IMR-90 (cell line): ENCODE measurements at regions not wholly inside any gene's neighbourhood (a gene's known extent, or its start where the extent isn't known, plus 50 kb on each side); places are given as distances from the start of the nearest gene placed in this dataset.

ENCODE experiments used
- ATAC-seq: fragments of 200-7000 bp; cut with Tn5 transposase; 2 replicates; pipeline ENCODE4 v1.9.1; 2020; ENCODE audit warnings: low read depth, mild to moderate bottlenecking, moderate library complexity
- BruUV-seq: library from RNA; stranded (reverse); fragments of 400-500 nt; replicated peaks from 2 replicates; lab custom pipeline; 2021; lab: Mats Ljungman, UMichigan
- CTCF ChIA-PET: fragments of 300-600 bp; formaldehyde crosslinking; extraction: SDS; loops from one replicate; lab custom pipeline; 2021; ENCODE audit warnings: antibody characterized with exemption; lab: Yijun Ruan, JAX
- POLR2A ChIA-PET: fragments of 300-600 bp; sonication (Branson Sonifier 250); formaldehyde crosslinking; loops from one replicate; lab custom pipeline; 2022; ENCODE audit warnings: antibody characterized with exemption; ENCODE audit not compliant: unreplicated experiment; lab: Charles Lee
- DNase-seq: peaks from one replicate; pipeline ENCODE4 v3.0.0; 2013
- H2AFZ ChIP-seq: replicated peaks from 2 replicates; pipeline ENCODE3; 2013; ENCODE audit warnings: low read length, mild to moderate bottlenecking; ENCODE audit not compliant: poor library complexity
- H2AK5ac ChIP-seq: 2 replicates; pipeline ENCODE4 v1.6.1; 2013; ENCODE audit warnings: low read depth, low read length, inconsistent platforms
- H2AK9ac ChIP-seq: replicated peaks from 2 replicates; pipeline ENCODE3; 2013; ENCODE audit warnings: mild to moderate bottlenecking, low read depth, low read length, moderate library complexity; ENCODE audit not compliant: poor library complexity
- H2BK120ac ChIP-seq: 2 replicates; pipeline ENCODE4 v1.6.1; 2013; ENCODE audit warnings: low read depth, low read length, inconsistent platforms
- H2BK15ac ChIP-seq: 3 replicates; pipeline ENCODE4 v1.6.1; 2013; ENCODE audit warnings: low read depth, low read length, inconsistent platforms
- H2BK20ac ChIP-seq: 2 replicates; pipeline ENCODE4 v1.6.1; 2013; ENCODE audit warnings: low read depth, mild to moderate bottlenecking, inconsistent platforms, low read length, moderate library complexity
- H2BK5ac ChIP-seq: 2 replicates; pipeline ENCODE4 v1.6.1; 2013; ENCODE audit warnings: mild to moderate bottlenecking, low read depth, low read length, inconsistent platforms; ENCODE audit not compliant: poor library complexity, severe bottlenecking
- H3K14ac ChIP-seq: replicated peaks from 2 replicates; pipeline ENCODE4 v1.6.1; 2013; ENCODE audit warnings: low read depth, low read length, inconsistent platforms
- H3K18ac ChIP-seq: 2 replicates; pipeline ENCODE4 v1.6.1; 2013; ENCODE audit warnings: low read depth, low read length, control low read depth
- H3K23ac ChIP-seq: 2 replicates; pipeline ENCODE4 v1.6.1; 2013; ENCODE audit warnings: low read depth, low read length, inconsistent platforms
- H3K27ac ChIP-seq: 2 replicates; pipeline ENCODE4 v1.5.1; 2013; ENCODE audit warnings: mild to moderate bottlenecking, control low read depth, low read length; ENCODE audit not compliant: insufficient read depth
- H3K27me3 ChIP-seq: 2 replicates; pipeline ENCODE4 v1.6.1; 2013; ENCODE audit warnings: low read length; ENCODE audit not compliant: control insufficient read depth, insufficient read depth
- H3K36me3 ChIP-seq: 2 replicates; pipeline ENCODE4 v1.6.1; 2013; ENCODE audit warnings: low read length, mixed read lengths; ENCODE audit not compliant: control insufficient read depth, insufficient read depth
- H3K4ac ChIP-seq: 2 replicates; pipeline ENCODE4 v1.6.1; 2013; ENCODE audit warnings: low read depth, low read length, inconsistent platforms
- H3K4me1 ChIP-seq: 2 replicates; pipeline ENCODE4 v1.6.1; 2013; ENCODE audit warnings: low read length, mixed read lengths; ENCODE audit not compliant: control insufficient read depth, insufficient read depth
- H3K4me2 ChIP-seq: 2 replicates; pipeline ENCODE4 v1.6.1; 2013; ENCODE audit warnings: low read depth, mild to moderate bottlenecking, control low read depth, low read length, moderate library complexity
- H3K4me3 ChIP-seq: 2 replicates; pipeline ENCODE4 v1.5.1; 2013; ENCODE audit warnings: low read depth, mild to moderate bottlenecking, control low read depth, low read length, moderate library complexity; ENCODE audit not compliant: insufficient read depth
- H3K56ac ChIP-seq: 2 replicates; pipeline ENCODE4 v1.6.1; 2013; ENCODE audit warnings: low read length, inconsistent platforms; ENCODE audit not compliant: insufficient read depth; ENCODE audit errors: extremely low read depth
- H3K79me1 ChIP-seq, 2 experiments: 2 replicates each; pipeline ENCODE4 v1.6.1; 2013; ENCODE audit warnings: low read length in 2 of 2, inconsistent platforms in 1 of 2, low read depth in 1 of 2
- H3K9ac ChIP-seq: 2 replicates; pipeline ENCODE4 v1.6.1; 2013; ENCODE audit warnings: low read depth, low read length, control low read depth
- H3K9me1 ChIP-seq: 2 replicates; pipeline ENCODE4 v1.6.1; 2013; ENCODE audit warnings: low read length, inconsistent platforms; ENCODE audit not compliant: insufficient read depth
- H3K9me3 ChIP-seq: 2 replicates; pipeline ENCODE4 v1.6.1; 2013; ENCODE audit warnings: low read length; ENCODE audit not compliant: control insufficient read depth, insufficient read depth
- H4K20me1 ChIP-seq: 2 replicates; pipeline ENCODE4 v1.6.1; 2013; ENCODE audit warnings: low read length, inconsistent platforms; ENCODE audit not compliant: insufficient read depth
- H4K5ac ChIP-seq: 2 replicates; pipeline ENCODE4 v1.6.1; 2013; ENCODE audit warnings: mild to moderate bottlenecking, low read depth, low read length, control low read depth
- H4K8ac ChIP-seq, 2 experiments: 2 replicates each; pipeline ENCODE4 v1.6.1; 2013; ENCODE audit warnings: low read depth in 2 of 2, low read length in 2 of 2, control low read depth in 1 of 2, inconsistent platforms in 1 of 2
- H4K91ac ChIP-seq: 2 replicates; pipeline ENCODE4 v1.6.1; 2013; ENCODE audit warnings: low read depth, low read length, inconsistent platforms; ENCODE audit not compliant: insufficient read depth
- SMC3 ChIP-seq: fragments of 150-350 bp; IDR thresholded peaks from 2 replicates; pipeline ENCODE4 v1.6.1; 2016; ENCODE audit warnings: low read depth, mild to moderate bottlenecking, antibody characterized with exemption, low read length, moderate library complexity
- WGBS, 2 experiments: methylation state at CpG; one replicate each; pipeline versions ENCODE4 v1.1.5 to v1.1.7; 2013; ENCODE audit warnings: missing lambda C conversion rate in 2 of 2; ENCODE audit not compliant: insufficient read length in 1 of 2; ENCODE audit errors: extremely low coverage in 2 of 2; 5-methylcytosine and 5-hydroxymethylcytosine counted together
- dilution Hi-C: fragments of 300-500 bp; cut with HindIII; formaldehyde crosslinking; loops from one replicate; pipeline ENCODE4 v1.14.3; 2018; ENCODE audit warnings: low sequenced_read_pairs; ENCODE audit not compliant: unreplicated experiment
- in situ Hi-C: fragments of 300-500 bp; cut with MboI; formaldehyde crosslinking; loops from 3 replicates; pipeline ENCODE4 v1.14.3; 2019; ENCODE audit warnings: low sequenced_read_pairs, inconsistent platforms, mixed read lengths
- intact Hi-C: fragments of 100-400 bp; cut with micrococcal nuclease; formaldehyde crosslinking; loops from 2 replicates; pipeline ENCODE4 v1.10.0; 2022

DNA sequence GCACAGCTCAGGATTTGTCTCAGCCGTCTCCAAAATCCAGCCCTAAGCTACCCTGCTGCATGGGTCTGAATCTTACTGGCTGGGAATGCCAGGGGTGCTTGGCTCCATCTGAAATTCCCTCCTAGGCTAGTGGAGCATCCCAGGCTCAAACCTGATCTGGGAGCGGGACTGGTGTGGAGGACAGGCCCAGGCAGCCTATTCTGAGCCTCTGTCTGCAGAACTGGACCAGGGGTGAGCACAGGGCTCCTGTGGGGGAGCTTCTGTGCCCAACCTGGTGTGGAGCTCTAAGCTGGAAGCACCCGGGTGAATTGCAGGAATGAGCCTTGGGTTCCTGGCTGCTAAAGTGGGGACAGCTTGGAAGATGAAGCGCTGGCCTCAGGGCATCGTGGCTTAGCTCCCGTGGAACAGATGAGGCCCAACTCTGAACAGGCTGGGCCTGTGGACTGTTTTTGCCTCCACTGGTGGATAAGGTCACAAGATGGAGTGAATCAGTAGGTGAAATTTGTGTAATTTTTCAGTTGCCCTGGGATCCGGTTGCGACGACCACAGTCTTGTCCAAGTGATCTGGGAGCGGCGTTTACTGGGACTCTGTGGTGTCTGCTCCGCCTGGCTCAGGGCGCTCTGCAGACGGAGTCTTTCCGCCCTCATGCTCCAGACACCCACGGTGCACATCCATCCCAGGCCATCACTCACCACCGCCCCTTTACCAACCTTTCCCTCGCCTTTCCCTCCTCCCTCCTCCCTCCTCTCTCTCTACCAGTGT, 79.5 kb downstream of the TEX29 start:
- no peaks in the 10 kb centered on the region for H3K36me3 ChIP-seq
- H3K9ac ChIP-seq = no peak overlapping the region
- H3K27ac ChIP-seq = no peak overlapping the region
- intact Hi-C loops = no loop called here
- CTCF ChIA-PET = interaction anchor here (0.6 kb wide), 1 partner anchor 439 kb away, joined by 4 read pairs; no protein-coding TSS in a partner anchor
- no peak overlapping the region for H2AFZ ChIP-seq
- no peaks in the 10 kb centered on the region for H4K20me1 ChIP-seq
- TF ChIP-seq SMC3 = no peak
- no peaks in the 10 kb centered on the region for H3K79me1 ChIP-seq
- H3K4me2 ChIP-seq = no peak overlapping the region
- H2BK120ac ChIP-seq = no peak overlapping the region
- DNase-seq (no peak), ATAC-seq (no peak)
- H3K23ac ChIP-seq = no peak overlapping the region
- H3K4me1 ChIP-seq = no peaks in the 10 kb centered on the region
- H4K5ac ChIP-seq = no peak overlapping the region
- H3K9me1 ChIP-seq = no peaks in the 10 kb centered on the region
- H3K18ac ChIP-seq = no peak overlapping the region
- no peak overlapping the region for H3K4me3 ChIP-seq
- H2BK15ac ChIP-seq = no peak overlapping the region
- H2AK5ac ChIP-seq = no peak overlapping the region
- H2BK5ac ChIP-seq = no peak overlapping the region
- no peak overlapping the region for H4K91ac ChIP-seq
- no peaks in the 10 kb centered on the region; the same call in 1 of the 2 replicates for H3K27me3 ChIP-seq
- 0 out of 2 replicates have a peak, but pooled peaks cover 2% of the 10 kb centered on the region for H3K9me3 ChIP-seq
- 65% methylated on average over 4 of the region's 18 CpGs; no CpG with 5 or more reads in 1 of the 2 experiments for WGBS, 2 experiments
- H3K56ac ChIP-seq = no peak overlapping the region
- in situ Hi-C loops = no loop called here
- no peak overlapping the region for H3K4ac ChIP-seq
- no peak overlapping the region for H4K8ac ChIP-seq
- dilution Hi-C loops = no loop called here
- H2BK20ac ChIP-seq = no peak overlapping the region
- H2AK9ac ChIP-seq = no peak overlapping the region
- no peak overlapping the region for H3K14ac ChIP-seq
- no TSS peak for BruUV-seq
- POLR2A ChIA-PET = no interaction called here
